HUES6 (cell line): ENCODE measurements at regions not wholly inside any gene's neighbourhood (a gene's known extent, or its start where the extent isn't known, plus 50 kb on each side); places are given as distances from the start of the nearest gene placed in this dataset.

ENCODE experiments used
- H3K27ac ChIP-seq: 2 replicates; pipeline ENCODE4 v1.7.0; 2013; ENCODE audit warnings: low read depth, mild to moderate bottlenecking, low read length, inconsistent platforms
- H3K27me3 ChIP-seq: 2 replicates; pipeline ENCODE4 v1.6.1; 2013; ENCODE audit warnings: low read length; ENCODE audit not compliant: control insufficient read depth, insufficient read depth
- H3K36me3 ChIP-seq: 2 replicates; pipeline ENCODE4 v1.6.1; 2013; ENCODE audit warnings: low read length; ENCODE audit not compliant: control insufficient read depth, insufficient read depth
- H3K4me1 ChIP-seq: 2 replicates; pipeline ENCODE4 v1.6.1; 2013; ENCODE audit warnings: low read length; ENCODE audit not compliant: control insufficient read depth, insufficient read depth
- H3K4me3 ChIP-seq: 2 replicates; pipeline ENCODE4 v1.5.1; 2013; ENCODE audit warnings: low read depth, low read length
- H3K9ac ChIP-seq: one replicate; pipeline ENCODE4 v1.6.1; 2013; ENCODE audit warnings: mild to moderate bottlenecking, low read length
- H3K9me3 ChIP-seq: 2 replicates; pipeline ENCODE4 v1.6.1; 2013; ENCODE audit warnings: low read depth, low read length; ENCODE audit not compliant: control insufficient read depth, insufficient read depth

GRCh38 chr12:126171937-126172559, 1106.8 kb downstream of the AACS start:
- no peak overlapping the region for H3K4me3 ChIP-seq
- peaks cover 4% of the 10 kb centered on the region; the same call in 1 of the 2 replicates for H3K4me1 ChIP-seq
- no peaks in the 10 kb centered on the region for H3K36me3 ChIP-seq
- no peak overlapping the region for H3K9ac ChIP-seq
- no peaks in the 10 kb centered on the region for H3K9me3 ChIP-seq
- H3K27ac ChIP-seq, result no peak overlapping the region
- no peaks in the 10 kb centered on the region for H3K27me3 ChIP-seq

GRCh38 chr12:126182619-126183236, 1117.5 kb downstream of the AACS start:
- H3K9ac ChIP-seq, result no peak overlapping the region
- no peaks in the 10 kb centered on the region for H3K36me3 ChIP-seq
- no peak overlapping the region for H3K27ac ChIP-seq
- H3K27me3 ChIP-seq, result no peaks in the 10 kb centered on the region
- H3K4me1 ChIP-seq, result no peaks in the 10 kb centered on the region
- no peak overlapping the region for H3K4me3 ChIP-seq
- H3K9me3 ChIP-seq, result peaks cover 18% of the 10 kb centered on the region

DNA sequence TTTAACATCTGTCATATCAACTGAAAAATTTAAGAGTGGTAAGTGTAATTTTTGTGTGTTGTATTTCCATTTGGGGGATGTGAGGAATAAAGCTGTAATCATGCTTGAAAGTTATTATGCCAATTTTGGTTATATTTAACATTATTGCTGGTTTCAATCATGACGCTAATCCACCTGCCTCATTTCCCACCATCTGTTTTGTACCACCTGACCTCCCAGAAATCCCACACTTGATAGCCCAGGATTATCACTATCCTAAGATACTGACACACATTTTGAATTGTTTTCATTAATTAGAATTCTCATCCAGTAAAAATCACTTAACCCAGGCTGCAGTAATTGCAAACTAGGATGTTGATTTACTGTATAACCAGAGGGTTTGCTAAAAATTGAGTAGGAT, 1119.8 kb downstream of the AACS start:
- Histone ChIP-seq H3K4me1 (0 out of 2 replicates have a peak, but pooled peaks cover 5% of the 10 kb centered on the region), H3K9me3 (peaks cover 17% of the 10 kb centered on the region), H3K27me3 (peaks cover 5% of the 10 kb centered on the region; the same call in 1 of the 2 replicates), H3K36me3 (no peaks in the 10 kb centered on the region), H3K4me3 (no peak overlapping the region), H3K27ac (no peak overlapping the region), H3K9ac (no peak overlapping the region)

DNA sequence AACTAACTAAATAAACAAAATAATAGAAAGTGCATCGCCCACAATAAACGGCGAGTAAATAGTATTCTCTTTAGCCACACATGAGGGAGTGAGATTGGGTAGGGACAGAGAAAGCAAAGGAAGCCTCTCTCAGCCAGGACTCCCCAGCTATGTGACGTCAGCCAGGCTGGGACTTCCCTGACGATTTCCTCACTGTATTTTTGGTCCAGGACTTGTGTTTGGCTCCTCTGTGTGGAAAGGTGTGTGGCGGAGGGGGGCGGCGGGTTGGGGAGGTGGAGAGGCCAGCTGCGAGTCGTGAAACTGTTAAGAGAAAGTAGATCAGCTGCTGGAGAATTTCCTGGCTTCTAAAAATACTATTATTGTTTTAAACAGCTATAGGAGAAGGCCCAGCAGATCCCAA, 1124.6 kb downstream of the AACS start:
- H3K36me3 ChIP-seq, result no peaks in the 10 kb centered on the region
- no peaks in the 10 kb centered on the region for H3K9me3 ChIP-seq
- H3K4me1 ChIP-seq, result peaks cover 11% of the 10 kb centered on the region
- no peak overlapping the region for H3K4me3 ChIP-seq
- H3K9ac ChIP-seq, result no peak overlapping the region
- H3K27me3 ChIP-seq, result peaks cover 33% of the 10 kb centered on the region
- H3K27ac ChIP-seq, result no peak overlapping the region

DNA sequence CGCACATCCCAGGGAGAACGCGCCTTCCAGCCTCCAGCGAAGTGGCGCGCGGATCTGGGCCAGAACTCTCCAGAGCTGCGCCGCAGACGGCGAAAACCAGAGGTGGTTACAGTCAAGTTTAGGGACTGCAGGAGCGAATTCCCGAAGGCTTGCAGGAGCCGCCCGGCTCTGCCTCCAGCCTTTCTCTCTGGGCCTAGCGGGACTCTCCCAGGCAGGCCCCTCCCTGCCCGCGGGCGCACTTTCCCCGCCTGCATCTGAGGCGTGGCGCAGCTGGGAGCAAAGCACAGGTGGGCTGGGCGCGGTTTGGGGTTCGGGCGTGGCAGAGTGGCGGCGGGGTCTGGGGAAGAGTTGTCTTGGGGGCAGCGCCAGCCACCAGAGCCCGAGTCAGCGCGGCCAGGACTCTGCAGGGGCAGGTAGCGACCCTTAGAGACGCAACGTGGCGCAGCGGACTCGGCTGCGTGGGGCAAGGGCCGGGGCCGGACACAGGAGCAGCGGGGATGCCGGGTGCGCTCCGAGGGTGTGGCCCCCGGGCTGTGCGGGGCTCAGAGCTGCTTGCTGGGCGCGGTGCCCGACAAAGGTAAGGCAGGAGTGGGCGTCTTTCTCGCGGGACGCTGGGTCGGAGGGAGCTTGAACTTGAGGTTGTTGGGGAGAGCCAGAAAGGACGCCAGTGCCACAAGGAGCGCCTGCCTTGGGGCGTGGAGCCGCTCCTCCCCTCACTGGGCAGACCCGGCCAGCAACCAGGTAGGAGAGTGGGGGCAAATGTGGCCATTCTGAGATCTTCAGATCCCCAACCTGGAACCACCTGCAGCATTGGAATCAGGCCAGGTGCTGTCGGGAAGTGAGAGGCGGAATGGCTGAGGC, 1126.0 kb downstream of the AACS start:
- Histone ChIP-seq H3K27me3 (peaks cover 33% of the 10 kb centered on the region), H3K4me3 (peak overlapping the region; percentile 67), H3K9me3 (no peaks in the 10 kb centered on the region), H3K27ac (no peak overlapping the region), H3K4me1 (peaks cover 11% of the 10 kb centered on the region), H3K9ac (peak overlapping the region; percentile 55), H3K36me3 (no peaks in the 10 kb centered on the region)

DNA sequence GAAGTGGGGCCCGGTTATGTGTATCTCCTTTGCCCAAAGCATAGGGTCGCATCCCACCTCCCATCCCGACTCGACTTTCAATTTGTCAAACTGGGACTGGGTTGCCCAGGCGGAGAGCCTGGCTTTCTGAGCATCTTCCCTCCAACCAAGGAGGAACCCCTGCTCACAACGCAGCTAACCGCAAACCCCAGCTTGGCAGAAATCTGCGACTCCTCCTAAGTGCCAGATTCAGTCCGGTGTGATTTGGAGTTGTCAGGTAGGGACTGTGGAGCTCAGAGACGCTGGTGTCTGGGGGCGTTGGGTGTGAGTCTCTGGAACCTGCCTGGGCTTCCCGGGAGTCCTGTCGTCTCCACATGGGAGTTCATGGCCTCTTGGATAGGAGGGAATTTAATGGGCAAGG, 1126.7 kb downstream of the AACS start:
- Histone ChIP-seq H3K4me1 (peaks cover 11% of the 10 kb centered on the region), H3K36me3 (no peaks in the 10 kb centered on the region), H3K27me3 (peaks cover 33% of the 10 kb centered on the region), H3K4me3 (peak overlapping the region; percentile 67), H3K9me3 (no peaks in the 10 kb centered on the region), H3K27ac (no peak overlapping the region), H3K9ac (no peak overlapping the region)

GRCh38 chr12:126193190-126193589, 1128.0 kb downstream of the AACS start:
- Histone ChIP-seq H3K27me3 (peaks cover 33% of the 10 kb centered on the region), H3K27ac (no peak overlapping the region), H3K36me3 (no peaks in the 10 kb centered on the region), H3K9ac (no peak overlapping the region), H3K4me1 (peaks cover 11% of the 10 kb centered on the region), H3K9me3 (no peaks in the 10 kb centered on the region), H3K4me3 (no peak overlapping the region)

- Histone ChIP-seq H3K9ac (no peak overlapping the region), H3K27ac (no peak overlapping the region), H3K36me3 (no peaks in the 10 kb centered on the region), H3K4me1 (peaks cover 6% of the 10 kb centered on the region), H3K27me3 (peaks cover 15% of the 10 kb centered on the region), H3K9me3 (no peaks in the 10 kb centered on the region), H3K4me3 (no peak overlapping the region)
These were observed 1131.0 kb downstream of the AACS start for GRCh38 chr12:126196263-126196662.

DNA sequence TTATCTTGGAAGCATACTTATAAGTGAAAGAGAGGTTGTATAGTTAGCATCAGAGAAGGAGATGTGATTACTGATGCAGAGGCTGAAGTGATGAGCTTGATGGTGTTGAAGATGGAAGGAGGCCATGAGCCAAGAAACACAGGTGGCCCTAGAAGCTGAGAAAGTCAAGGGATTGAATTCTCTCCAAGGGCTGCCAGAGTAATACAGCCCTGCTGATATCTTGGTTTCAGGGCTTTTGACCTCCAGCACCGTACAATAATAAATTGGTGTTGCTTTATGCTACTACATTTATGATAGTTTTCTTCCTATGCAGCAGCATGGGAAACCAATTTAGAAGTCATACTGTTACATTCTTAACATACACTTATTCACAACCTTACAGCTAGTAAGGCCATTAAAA, 1133.3 kb downstream of the AACS start:
- Histone ChIP-seq H3K27me3 (no peaks in the 10 kb centered on the region; the same call in 1 of the 2 replicates), H3K36me3 (no peaks in the 10 kb centered on the region), H3K4me1 (no peaks in the 10 kb centered on the region), H3K4me3 (no peak overlapping the region), H3K9me3 (no peaks in the 10 kb centered on the region), H3K27ac (no peak overlapping the region), H3K9ac (no peak overlapping the region)

GRCh38 chr12:126198966-126199692, 1133.9 kb downstream of the AACS start:
- Histone ChIP-seq H3K36me3 (no peaks in the 10 kb centered on the region), H3K4me3 (no peak overlapping the region), H3K27ac (no peak overlapping the region), H3K9ac (no peak overlapping the region), H3K4me1 (peaks cover 3% of the 10 kb centered on the region; the same call in 1 of the 2 replicates), H3K27me3 (no peaks in the 10 kb centered on the region; the same call in 1 of the 2 replicates), H3K9me3 (no peaks in the 10 kb centered on the region)
